HEK293 (cell line): ENCODE measurements at regions not wholly inside any gene's neighbourhood (a gene's known extent, or its start where the extent isn't known, plus 50 kb on each side); places are given as distances from the start of the nearest gene placed in this dataset.
"Not testable (repeated sequence)": the region's sequence is repeated elsewhere in the genome, so short reads cannot be mapped to it uniquely, and the experiment has no call there.

Experiments used
- CTCF ChIA-PET: fragments of 350-600 bp; formaldehyde crosslinking; extraction: SDS; loops from one replicate; lab custom pipeline; 2021; ENCODE audit warnings: antibody characterized with exemption; lab: Yijun Ruan, JAX
- POLR2A ChIA-PET: fragments of 300-600 bp; formaldehyde crosslinking; extraction: SDS; loops from one replicate; lab custom pipeline; 2020; ENCODE audit warnings: antibody characterized with exemption, inconsistent platforms; lab: Yijun Ruan, JAX
- H3K27ac ChIP-seq: fragments of 200-500 bp; sonication (Bioruptor generic); 2 replicates; pipeline ENCODE4 v1.5.1; 2014; ENCODE audit warnings: low read depth, low read length, control low read depth, inconsistent platforms; ENCODE audit errors: extremely low read depth
- H3K36me3 ChIP-seq, 2 experiments: fragments of 200-500 bp in 1 of 2; sonication (Bioruptor generic) in 1 of 2; 1 replicate in 1 of 2; 2 replicates in 1 of 2; pipeline ENCODE4 v1.5.1; 2014 to 2017; ENCODE audit warnings: inconsistent platforms in 2 of 2, low read length in 2 of 2; ENCODE audit not compliant: control insufficient read depth in 2 of 2, insufficient read depth in 1 of 2
- H3K4me1 ChIP-seq: fragments of 200-500 bp; sonication (Bioruptor generic); 2 replicates; pipeline ENCODE4 v1.5.1; 2014; ENCODE audit warnings: mild to moderate bottlenecking, low read length, inconsistent platforms; ENCODE audit not compliant: control insufficient read depth, insufficient read depth
- H3K4me3 ChIP-seq: 2 replicates; pipeline ENCODE4 v1.5.1; 2011; ENCODE audit warnings: low read depth, mild to moderate bottlenecking, control low read depth, low read length, moderate library complexity
- H3K9me3 ChIP-seq: fragments of 200-500 bp; sonication (Bioruptor generic); 2 replicates; pipeline ENCODE4 v1.5.1; 2014; ENCODE audit warnings: low read depth, low read length, inconsistent platforms; ENCODE audit not compliant: control insufficient read depth, insufficient read depth
- EGR2 ChIP-seq: fragments of 450-650 bp; formaldehyde crosslinking; IDR thresholded peaks from 2 replicates; pipeline ENCODE4 v1.5.1; 2016; ENCODE audit warnings: low read depth, missing biosample characterization, missing genetic modification characterization
- PRDM2 ChIP-seq: fragments of 450-650 bp; formaldehyde crosslinking; IDR thresholded peaks from 2 replicates; pipeline ENCODE4 v1.5.1; 2016; ENCODE audit warnings: missing biosample characterization, missing genetic modification characterization, borderline replicate concordance
- ZNF112 ChIP-seq: fragments of 450-650 bp; formaldehyde crosslinking; IDR thresholded peaks from 2 replicates; pipeline ENCODE4 v1.5.0; 2017; ENCODE audit warnings: missing biosample characterization, missing genetic modification characterization
- ZNF138 ChIP-seq: fragments of 450-650 bp; formaldehyde crosslinking; IDR thresholded peaks from 2 replicates; pipeline ENCODE4 v1.5.1; 2016; ENCODE audit warnings: missing biosample characterization, missing genetic modification characterization, borderline replicate concordance
- ZNF155 ChIP-seq: fragments of 450-650 bp; formaldehyde crosslinking; IDR thresholded peaks from 2 replicates; pipeline ENCODE4 v1.5.1; 2016; ENCODE audit warnings: missing biosample characterization, missing genetic modification characterization
- ZNF335 ChIP-seq: fragments of 450-650 bp; formaldehyde crosslinking; conservative IDR thresholded peaks from 2 replicates; pipeline ENCODE4 v1.5.1; 2016; ENCODE audit warnings: missing biosample characterization, missing genetic modification characterization
- ZNF518A ChIP-seq: fragments of 450-650 bp; formaldehyde crosslinking; conservative IDR thresholded peaks from 2 replicates; pipeline ENCODE4 v1.5.1; 2016; ENCODE audit warnings: low read depth, missing biosample characterization, missing genetic modification characterization
- ZNF654 ChIP-seq: fragments of 450-650 bp; formaldehyde crosslinking; IDR thresholded peaks from 2 replicates; pipeline ENCODE4 v1.5.1; 2016; ENCODE audit warnings: low read depth, missing biosample characterization, missing genetic modification characterization
- ZNF660 ChIP-seq: fragments of 450-650 bp; IDR thresholded peaks from 2 replicates; pipeline ENCODE4 v1.5.1; 2018; ENCODE audit warnings: missing biosample characterization, mild to moderate bottlenecking, missing genetic modification characterization
- ZSCAN16 ChIP-seq: fragments of 450-650 bp; formaldehyde crosslinking; IDR thresholded peaks from 2 replicates; pipeline ENCODE4 v1.5.1; 2016; ENCODE audit warnings: missing biosample characterization, missing genetic modification characterization
- ZSCAN23 ChIP-seq: fragments of 450-650 bp; formaldehyde crosslinking; IDR thresholded peaks from 2 replicates; pipeline ENCODE4 v1.5.1; 2016; ENCODE audit warnings: missing biosample characterization, missing genetic modification characterization

DNA sequence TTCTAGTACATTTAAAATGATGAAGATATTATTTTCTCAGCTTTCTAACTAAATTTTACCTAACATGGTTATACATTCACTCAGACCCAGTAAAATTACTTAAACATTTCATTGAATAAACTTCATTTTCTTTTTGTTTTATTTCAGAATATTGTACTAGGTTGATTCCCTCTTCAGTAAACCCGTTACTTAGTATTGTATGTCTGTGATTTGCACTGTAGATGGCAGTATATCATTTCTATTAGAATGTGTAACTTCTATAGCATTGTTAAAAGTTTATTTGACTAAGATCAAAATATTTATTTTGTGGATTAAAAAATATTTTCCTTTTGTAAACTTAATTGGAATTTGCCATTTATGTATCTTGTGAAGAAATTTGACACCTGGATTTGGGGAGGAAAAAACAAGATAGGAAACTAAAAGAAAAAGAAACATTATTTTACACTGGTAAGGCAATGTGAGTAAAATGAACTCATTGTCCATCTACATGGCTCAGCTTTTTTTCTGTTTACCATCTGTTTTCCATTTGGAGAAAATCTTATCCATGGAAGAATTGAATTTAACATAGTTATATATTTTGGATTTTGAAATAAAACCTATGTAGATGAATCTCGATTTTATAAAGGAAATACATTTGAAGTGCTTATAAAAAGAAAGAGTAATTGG is 145.6 kb upstream of the METTL14 start:
- CTCF ChIA-PET, H3K27ac ChIP-seq: not testable (repeated sequence)
- peak; percentile 60 for TF ChIP-seq ZNF654 (tag by site-specific recombination)
- TF ChIP-seq, all 188 proteins: peak for 1; not testable (repeated sequence) for 187
- H3K36me3 ChIP-seq, H3K4me1 ChIP-seq, POLR2A ChIA-PET, H3K9me3 ChIP-seq, H3K4me3 ChIP-seq: not testable (repeated sequence)

DNA sequence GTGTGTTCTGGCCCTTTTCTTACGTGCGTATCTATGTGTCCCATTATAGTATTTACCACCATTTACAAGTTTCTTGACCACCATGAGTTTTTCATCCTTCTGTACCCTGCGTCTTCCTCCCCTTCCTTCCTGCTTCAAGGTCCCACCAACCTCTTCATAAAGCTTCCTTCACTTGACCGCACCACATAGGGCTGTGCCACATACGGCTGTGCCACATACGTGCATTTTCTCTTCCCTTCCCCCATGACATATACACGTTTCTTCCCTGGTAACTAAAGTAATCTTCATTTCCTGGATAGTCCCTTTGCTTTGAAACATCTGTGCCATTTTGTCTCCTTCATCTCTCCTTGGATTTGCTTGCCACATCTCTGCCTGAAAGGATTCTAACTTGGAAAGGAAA is 128.6 kb upstream of the METTL14 start:
- H3K4me3 ChIP-seq, POLR2A ChIA-PET, H3K4me1 ChIP-seq, H3K9me3 ChIP-seq, CTCF ChIA-PET, H3K36me3 ChIP-seq, H3K27ac ChIP-seq: not testable (repeated sequence)

GRCh38 chr4:118557298-118557851 is 127.8 kb upstream of the METTL14 start:
- Histone ChIP-seq H3K4me3 (no peak overlapping the region), H3K27ac (no peak overlapping the region), H3K4me1 (no peaks in the 10 kb centered on the region), H3K9me3 (no peaks in the 10 kb centered on the region), H3K36me3 (no peaks in the 10 kb centered on the region)
- ChIA-PET CTCF (no interaction called here), POLR2A (no interaction called here)
- TF ChIP-seq ZNF335 (peak; percentile 17; the same call in 1 of the 2 replicates), ZNF138 (tag by site-specific recombination) (no peak), ZNF155 (tag by site-specific recombination) (no peak), ZSCAN16 (no peak), ZSCAN23 (tag by site-specific recombination) (no peak), EGR2 (tag by site-specific recombination) (no peak), ZNF112 (tag by site-specific recombination) (no peak), ZNF660 (tag by site-specific recombination) (0 out of 2 replicates have a peak, but pooled peaks have one; percentile 18), ZNF518A (tag by site-specific recombination) (0 out of 2 replicates have a peak, but pooled peaks have one; percentile 32), PRDM2 (no peak)

DNA sequence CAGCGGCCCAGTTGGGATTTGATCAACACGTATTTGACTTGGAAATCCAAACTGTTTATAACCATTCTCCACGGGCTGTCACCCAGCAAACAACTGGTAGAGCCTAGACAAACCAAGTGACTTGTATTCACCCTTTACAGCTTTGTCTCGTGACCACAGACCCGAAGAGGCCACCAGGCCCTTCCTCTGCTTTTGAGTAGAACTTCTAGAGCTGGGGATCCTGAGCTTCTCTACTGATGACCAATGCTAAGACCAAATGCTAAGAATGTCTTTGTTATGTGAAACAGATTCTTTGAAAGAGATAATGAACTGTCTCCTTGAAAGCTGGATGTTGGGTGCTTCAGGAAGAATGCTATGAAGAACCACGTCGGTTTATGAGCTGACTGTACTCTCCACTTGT is 127.0 kb upstream of the METTL14 start:
- H3K9me3 ChIP-seq, CTCF ChIA-PET, H3K36me3 ChIP-seq, H3K27ac ChIP-seq, H3K4me1 ChIP-seq, H3K4me3 ChIP-seq, POLR2A ChIA-PET: not testable (repeated sequence)

DNA sequence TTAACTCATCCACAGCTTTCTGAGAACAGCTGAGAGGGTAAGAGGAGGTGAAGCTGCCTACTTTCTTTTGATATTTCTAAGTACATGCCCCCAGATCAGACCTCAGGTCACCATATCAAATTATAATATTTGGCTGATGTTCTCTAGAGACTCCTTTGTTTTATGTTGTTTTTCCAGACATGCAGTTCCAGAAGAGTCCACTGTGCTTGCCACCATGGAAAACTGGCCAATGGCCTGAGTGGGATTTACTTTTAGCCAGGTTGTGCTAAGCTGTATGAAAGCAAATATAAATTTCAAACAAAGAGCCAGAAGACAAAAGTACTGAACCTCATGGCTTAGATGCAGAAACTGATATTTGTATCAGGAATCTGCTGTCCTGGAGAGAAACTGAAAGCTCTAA is 123.6 kb upstream of the METTL14 start:
- CTCF ChIA-PET = not testable (repeated sequence)

More for the DNA sequence above, 123.6 kb upstream of the METTL14 start:
- H3K4me1 ChIP-seq, H3K27ac ChIP-seq, H3K36me3 ChIP-seq, H3K9me3 ChIP-seq, H3K4me3 ChIP-seq, POLR2A ChIA-PET: not testable (repeated sequence)
